K562 (cell line): ENCODE measurements at regions not wholly inside any gene's neighbourhood (a gene's known extent, or its start where the extent isn't known, plus 50 kb on each side); places are given as distances from the start of the nearest gene placed in this dataset.

ENCODE experiments used
- ATAC-seq: fragments of 200-7000 bp; cut with Tn5 transposase; 3 replicates; pipeline ENCODE4 v1.9.1; 2020; ENCODE audit warnings: moderate library complexity
- BruUV-seq: library from RNA; stranded (reverse); fragments of 400-500 nt; replicated peaks from 2 replicates; lab custom pipeline; 2021; lab: Mats Ljungman, UMichigan
- CTCF ChIA-PET: fragments of 300-600 bp; formaldehyde crosslinking; extraction: SDS; loops from one replicate; lab custom pipeline; 2021; ENCODE audit warnings: low intra/inter-chr PET ratio; lab: Yijun Ruan, JAX
- POLR2A ChIA-PET: fragments of 300-600, 350-650 bp; sonication (Branson Sonifier 250); formaldehyde crosslinking; extraction: SDS; loops from one replicate; lab custom pipeline; 2021; ENCODE audit warnings: antibody characterized with exemption, inconsistent platforms; lab: Yijun Ruan, JAX
- DNase-seq, 4 experiments: peaks; one replicate each; pipeline versions ENCODE4 v3.0.0 to v3.0.0-alpha.2; 2011 to 2018; ENCODE audit warnings: low spot score in 3 of 4, mixed read lengths in 3 of 4; ENCODE audit errors: extremely low read depth in 1 of 4
- FAIRE-seq: peaks from 2 replicates; lab custom pipeline; 2011; peaks lifted over from hg19 to GRCh38; lab: Jason Lieb, UNC
- H2AFZ ChIP-seq: 2 replicates; pipeline ENCODE4 v1.6.0; 2011; ENCODE audit warnings: low read depth, low read length, control low read depth, inconsistent platforms
- H3K27ac ChIP-seq: fragments of 200-600 bp; 3 replicates; pipeline ENCODE4 v1.8.0; 2011; ENCODE audit warnings: low read depth, mild to moderate bottlenecking, control low read depth, inconsistent platforms, low read length, moderate library complexity, mixed read lengths; ENCODE audit errors: extremely low read depth
- H3K27me3 ChIP-seq, 2 experiments: fragments of 300-600 bp in 1 of 2; 2 replicates in 1 of 2; 3 replicates in 1 of 2; pipeline versions ENCODE4 v1.6.0 to v1.8.0; 2011; ENCODE audit warnings: inconsistent platforms in 2 of 2, low read length in 2 of 2, mild to moderate bottlenecking in 1 of 2, mixed read lengths in 1 of 2, moderate library complexity in 1 of 2; ENCODE audit not compliant: control insufficient read depth in 2 of 2, insufficient read depth in 2 of 2
- H3K36me3 ChIP-seq: fragments of 300-600 bp; 3 replicates; pipeline ENCODE4 v1.8.0; 2011; ENCODE audit warnings: mild to moderate bottlenecking, low read length, inconsistent platforms; ENCODE audit not compliant: control insufficient read depth, insufficient read depth
- H3K4me1 ChIP-seq, 2 experiments: fragments of 200-600 bp in 1 of 2; replicated peaks in 1 of 2; 2 replicates in 1 of 2; 3 replicates in 1 of 2; pipeline versions ENCODE4 v1.5.1 to v1.8.0; 2011; ENCODE audit warnings: inconsistent platforms in 2 of 2, low read length in 2 of 2, mild to moderate bottlenecking in 1 of 2, mixed read lengths in 1 of 2, moderate library complexity in 1 of 2; ENCODE audit not compliant: control insufficient read depth in 2 of 2, insufficient read depth in 2 of 2
- H3K4me2 ChIP-seq: 2 replicates; pipeline ENCODE4 v1.6.1; 2011; ENCODE audit warnings: low read length, control low read depth, inconsistent platforms, mixed read lengths; ENCODE audit not compliant: insufficient read depth
- H3K4me3 ChIP-seq: fragments of 200-600 bp; sonication (generic), shearing (Covaris generic); 2 replicates; pipeline ENCODE4 v1.5.1; 2016; ENCODE audit warnings: control low read depth, inconsistent platforms
- H3K79me2 ChIP-seq: fragments of 200-600 bp; 3 replicates; pipeline ENCODE4 v1.8.0; 2011; ENCODE audit warnings: low read length, inconsistent platforms; ENCODE audit not compliant: control insufficient read depth, insufficient read depth
- H3K9ac ChIP-seq, 2 experiments: 2 replicates each; pipeline versions ENCODE4 v1.6.0 to v1.6.1; 2011; ENCODE audit warnings: low read depth in 2 of 2, low read length in 2 of 2, control low read depth in 1 of 2, inconsistent platforms in 1 of 2, mild to moderate bottlenecking in 1 of 2, mixed read lengths in 1 of 2; ENCODE audit not compliant: insufficient read depth in 1 of 2
- H3K9me1 ChIP-seq: one replicate; pipeline ENCODE4 v1.6.0; 2011; ENCODE audit warnings: inconsistent platforms, mild to moderate bottlenecking, low read length, moderate library complexity; ENCODE audit not compliant: control insufficient read depth, insufficient read depth
- H3K9me3 ChIP-seq: replicated peaks from 2 replicates; pipeline ENCODE4 v1.5.1; 2011; ENCODE audit warnings: low read depth, low read length, inconsistent platforms; ENCODE audit not compliant: control insufficient read depth, insufficient read depth
- H4K20me1 ChIP-seq: replicated peaks from 2 replicates; pipeline ENCODE4 v1.6.1; 2011; ENCODE audit warnings: low read length, inconsistent platforms, mixed read lengths; ENCODE audit not compliant: control insufficient read depth, insufficient read depth
- BCLAF1 ChIP-seq, 2 experiments: fragments of 450-650 bp in 1 of 2; IDR thresholded peaks; 2 replicates each; pipeline ENCODE4 v1.6.1; 2011 to 2017; ENCODE audit warnings: low read depth in 2 of 2, antibody characterized with exemption in 1 of 2, borderline replicate concordance in 1 of 2, low read length in 1 of 2, mild to moderate bottlenecking in 1 of 2, mixed read lengths in 1 of 2; ENCODE audit not compliant: control insufficient read depth in 1 of 2
- CTCF ChIP-seq, 3 experiments: IDR thresholded peaks in 2 of 3; conservative IDR thresholded peaks in 1 of 3; 2 replicates each; pipeline ENCODE4 v1.5.1; 2011 to 2012; ENCODE audit warnings: low read length in 3 of 3, mild to moderate bottlenecking in 3 of 3, control low read depth in 2 of 3, improper control_type of control experiment in 1 of 3, inconsistent platforms in 1 of 3, low read depth in 1 of 3, mixed read lengths in 1 of 3, moderate library complexity in 1 of 3; ENCODE audit not compliant: insufficient read depth in 2 of 3
- ELF2 ChIP-seq: fragments of 250-450 bp; sonication (Bioruptor Pico); IDR thresholded peaks from 2 replicates; pipeline ENCODE4 v1.5.0; 2021; ENCODE audit warnings: mild to moderate bottlenecking
- MBD2 ChIP-seq: sonication (generic); IDR thresholded peaks from 2 replicates; pipeline ENCODE4 v1.6.1; 2016; ENCODE audit warnings: low read depth, borderline replicate concordance
- MCM7 ChIP-seq, 2 experiments: fragments of 450-650 bp; IDR thresholded peaks; 2 replicates each; pipeline ENCODE4 v1.6.1; 2016 to 2018
- MGA ChIP-seq: fragments of 450-650 bp; IDR thresholded peaks from 2 replicates; pipeline ENCODE4 v1.6.1; 2016; ENCODE audit warnings: mild to moderate bottlenecking, moderate library complexity
- WGBS: fragments of 100-300 bp; shearing (Covaris generic); methylation state at CpG from one replicate; pipeline ENCODE4 v1.1.6; 2016; ENCODE audit warnings: low coverage, mixed read lengths; ENCODE audit not compliant: insufficient coverage; ENCODE audit errors: missing lambda C conversion rate; 5-methylcytosine and 5-hydroxymethylcytosine counted together
- in situ Hi-C: fragments of 300-500 bp; cut with MboI; formaldehyde crosslinking; loops from 4 replicates; pipeline ENCODE4 v1.15.0; 2018; ENCODE audit warnings: inconsistent platforms, mixed read lengths
- intact Hi-C: fragments of 100-400 bp; cut with micrococcal nuclease; formaldehyde crosslinking; loops from 2 replicates; pipeline ENCODE4 v1.14.2; 2022

GRCh38 chr5:8879248-8879647 lies 666.6 kb downstream of the SEMA5A start:
- in situ Hi-C loops (no loop called here), intact Hi-C loops (no loop called here)
- ATAC-seq (no peak), FAIRE-seq (no peak), DNase-seq (no peak)
- H2AFZ ChIP-seq: no peak overlapping the region
- 2% methylated on average over 3 of the region's 3 CpGs for whole genome bisulfite sequencing
- BruUV-seq: no TSS peak
- H3K9me3 ChIP-seq: no peaks in the 10 kb centered on the region; the same call in 1 of the 2 replicates
- no peaks in the 10 kb centered on the region for H3K9me1 ChIP-seq
- no peak overlapping the region for H3K4me2 ChIP-seq
- H3K4me1 ChIP-seq: no peaks in the 10 kb centered on the region
- ChIA-PET POLR2A (no interaction called here), CTCF (no interaction called here)
- no peak overlapping the region for H3K9ac ChIP-seq
- no peaks in the 10 kb centered on the region for H3K27me3 ChIP-seq
- H3K79me2 ChIP-seq: no peaks in the 10 kb centered on the region
- H4K20me1 ChIP-seq: no peaks in the 10 kb centered on the region
- no peak overlapping the region for H3K27ac ChIP-seq
- no peak overlapping the region for H3K4me3 ChIP-seq
- H3K36me3 ChIP-seq: no peaks in the 10 kb centered on the region
- no peak for TF ChIP-seq ELF2 (CRISPR knock-in tag)
- TF ChIP-seq MCM7 (IDR thresholded peaks at IDR 0.05): no peak
- TF ChIP-seq CTCF (IDR thresholded peaks at IDR 0.05 in 2 of 3, conservative IDR thresholded peaks at IDR 0.05 in 1 of 3; ENCODE audit: insufficient read depth in 2 of 3, low read depth in 1 of 3, low read length in 3 of 3): no peak
- TF ChIP-seq MGA: no peak
- TF ChIP-seq MBD2: no peak
- no peak for TF ChIP-seq BCLAF1 (IDR thresholded peaks at IDR 0.05; ENCODE audit: borderline replicate concordance in 1 of 2, control insufficient read depth in 1 of 2, low read depth in 2 of 2, low read length in 1 of 2)
